ENCODE measurements at regions not wholly inside any gene's neighbourhood (a gene's known extent, or its start where the extent isn't known, plus 50 kb on each side); places are given as distances from the start of the nearest gene placed in this dataset.

GRCh38 chr12:123040106-123040505, 59.6 kb downstream of the ARL6IP4 start:
- TF ChIP-seq CTCF (conservative IDR thresholded peaks at IDR 0.05) (no peak), EZH2 (IDR thresholded peaks at IDR 0.05; ENCODE audit: low read depth) (no peak)
